HG03045 (cell line): ENCODE measurements at regions not wholly inside any gene's neighbourhood (a gene's known extent, or its start where the extent isn't known, plus 50 kb on each side); places are given as distances from the start of the nearest gene placed in this dataset.

Experiments used
- ATAC-seq: cut with Tn5 transposase; IDR thresholded peaks from one replicate; pipeline ENCODE4 v1.9.1; 2021; ENCODE audit warnings: mild to moderate bottlenecking, moderate library complexity; ENCODE audit not compliant: unreplicated experiment

DNA sequence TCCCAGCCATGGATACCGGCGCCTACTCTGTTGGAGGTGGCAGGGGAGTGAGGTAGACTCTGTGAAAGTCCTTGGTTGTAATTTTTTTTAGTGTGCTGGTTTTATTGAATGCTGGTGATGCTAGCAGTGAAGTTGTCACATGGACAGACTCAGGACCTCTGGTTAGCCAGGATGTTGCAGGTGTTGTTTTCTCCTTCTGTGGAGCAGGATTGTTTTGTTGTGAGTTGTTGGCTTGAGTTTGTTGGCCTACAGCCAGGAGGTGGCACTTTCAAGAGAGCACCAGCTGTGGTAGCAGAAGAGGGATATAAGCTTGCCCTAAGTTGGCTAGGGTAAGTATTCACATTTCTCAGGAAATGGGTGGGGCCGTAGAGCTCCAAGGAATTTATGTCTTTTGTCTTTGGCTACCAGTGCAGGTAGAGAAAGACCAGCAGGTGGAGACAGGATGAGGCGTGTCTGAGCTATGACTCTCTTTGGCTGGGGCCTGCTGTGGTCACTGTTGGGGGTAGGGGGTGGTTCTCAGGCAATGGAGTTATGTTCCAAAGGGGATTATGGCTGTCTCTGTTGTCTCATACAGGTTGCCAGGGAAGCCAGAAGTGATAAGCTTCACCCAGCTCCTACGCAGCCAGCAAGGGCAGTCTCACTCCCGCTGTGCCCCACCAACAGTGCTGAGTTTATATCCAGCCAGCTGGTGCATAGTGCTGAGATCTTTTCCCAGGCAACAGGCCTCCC is 248.7 kb downstream of the TAF11L14 start:
- ATAC-seq: no peak

DNA sequence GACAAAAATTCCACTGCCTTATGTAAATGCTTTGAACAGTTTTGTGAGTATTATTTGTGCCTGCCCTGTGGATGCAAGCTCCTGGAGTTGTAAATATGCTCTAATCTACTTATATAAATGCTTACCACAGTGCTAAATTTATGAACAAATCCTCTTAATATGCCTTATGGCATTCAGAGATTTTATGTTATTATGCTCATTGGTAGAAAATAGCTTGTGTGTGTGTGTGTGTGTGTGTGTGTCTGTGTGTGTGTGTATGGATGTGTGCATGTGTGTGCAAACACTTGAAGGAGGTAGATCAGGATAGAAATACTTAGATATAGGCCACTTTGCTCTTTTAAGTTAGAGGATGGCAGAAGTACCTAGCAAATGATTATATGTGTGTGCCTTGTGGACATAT is 253.9 kb downstream of the TAF11L14 start:
- no peak for ATAC-seq

DNA sequence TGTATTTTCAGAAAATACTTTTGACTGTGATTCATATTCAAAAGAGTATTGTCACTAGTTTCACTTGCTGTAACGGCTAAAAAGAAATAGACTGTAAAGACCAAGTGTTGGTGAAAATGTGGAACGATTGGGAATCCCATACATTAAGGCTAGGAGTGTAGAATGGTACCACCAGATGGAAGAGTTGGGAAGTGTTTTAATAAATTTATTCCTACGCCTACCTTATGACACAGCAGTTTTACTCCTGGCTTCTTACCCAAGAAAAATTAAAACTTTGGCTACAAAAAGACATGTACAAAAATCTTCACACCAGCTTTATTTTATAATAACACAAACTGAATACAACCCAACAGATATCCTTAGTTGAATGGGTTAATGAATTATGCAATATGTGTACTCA is 256.2 kb downstream of the TAF11L14 start:
- no peak for ATAC-seq

DNA sequence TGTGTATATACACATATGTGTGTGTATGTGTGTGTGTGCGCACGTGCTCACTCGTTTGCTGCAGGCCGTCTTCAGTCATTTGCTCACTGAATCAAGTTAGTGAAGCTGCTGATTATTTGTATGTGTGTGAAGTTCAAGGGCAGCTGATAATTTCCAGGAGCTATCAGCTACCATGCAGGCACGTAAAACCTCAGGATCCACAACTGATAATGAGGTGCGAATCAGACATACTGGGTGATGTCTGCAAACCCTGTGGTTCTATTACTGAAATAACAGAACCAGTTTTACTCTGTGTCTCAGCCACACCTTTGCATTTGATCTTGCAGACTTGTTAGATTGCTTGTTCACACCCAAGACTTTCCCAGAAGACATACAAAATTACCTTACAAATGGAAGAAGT is 257.6 kb downstream of the TAF11L14 start:
- ATAC-seq: no peak

DNA sequence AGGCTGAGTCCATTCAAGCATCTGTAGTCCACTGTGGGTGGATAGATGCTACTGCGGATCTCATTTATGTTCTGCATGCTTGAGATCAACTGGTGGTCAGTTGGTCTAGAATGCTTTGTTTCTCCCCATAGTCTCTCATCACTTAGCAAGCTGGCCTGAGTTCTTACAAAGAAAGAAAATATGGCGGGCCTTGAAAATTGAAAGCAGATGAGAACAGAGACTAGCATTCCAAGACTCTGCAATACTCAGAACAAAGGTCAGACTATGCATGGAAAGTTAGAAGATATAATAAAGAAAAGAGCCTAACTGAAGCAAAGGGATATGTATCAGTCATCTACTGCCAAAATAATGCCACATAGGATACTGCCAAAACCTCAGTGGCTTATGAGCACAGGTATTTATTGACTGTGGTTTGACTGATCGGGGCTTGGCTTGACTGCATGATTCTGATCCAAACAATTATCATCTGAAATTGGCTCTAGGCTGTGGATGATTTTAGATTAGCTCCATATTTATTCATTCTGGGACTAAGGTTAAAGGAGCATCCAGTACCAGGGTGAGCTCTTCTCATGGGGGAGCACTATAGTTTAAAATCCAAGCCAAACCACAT is 258.9 kb downstream of the TAF11L14 start:
- ATAC-seq: no peak

DNA sequence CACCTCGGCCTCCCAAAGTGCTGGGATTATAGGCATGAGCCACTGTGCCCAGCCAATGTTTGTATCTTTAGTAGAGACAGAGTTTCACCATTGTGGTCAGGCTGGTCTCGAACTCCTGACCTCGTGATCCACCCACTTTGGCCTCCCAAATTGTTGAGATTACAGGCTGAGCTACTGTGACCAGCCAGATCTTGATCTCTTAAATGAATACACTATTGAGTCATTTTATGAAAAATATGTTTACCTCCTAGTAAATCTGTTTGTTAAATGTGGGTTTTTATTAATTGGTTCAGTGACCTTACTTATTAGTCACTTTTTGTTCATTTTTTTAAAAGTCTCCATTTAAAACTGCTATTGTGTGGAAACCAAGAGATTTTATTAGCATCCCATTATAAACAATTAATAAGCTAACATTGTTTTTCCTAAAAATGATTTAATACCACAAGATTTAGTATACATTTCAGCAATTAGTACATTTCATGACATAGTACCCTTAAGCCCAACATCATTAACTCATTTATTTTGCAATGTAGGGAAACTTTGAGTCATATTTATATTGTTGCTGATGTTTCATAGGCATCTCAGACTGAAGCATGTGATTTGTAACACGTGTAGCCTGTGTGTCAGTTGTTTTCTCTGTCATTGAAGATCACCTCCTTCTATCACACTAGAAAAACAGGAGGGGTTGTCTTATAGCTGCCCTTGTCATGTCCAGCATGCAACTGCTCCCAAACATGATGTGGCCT is 261.2 kb downstream of the TAF11L14 start:
- no peak for ATAC-seq

DNA sequence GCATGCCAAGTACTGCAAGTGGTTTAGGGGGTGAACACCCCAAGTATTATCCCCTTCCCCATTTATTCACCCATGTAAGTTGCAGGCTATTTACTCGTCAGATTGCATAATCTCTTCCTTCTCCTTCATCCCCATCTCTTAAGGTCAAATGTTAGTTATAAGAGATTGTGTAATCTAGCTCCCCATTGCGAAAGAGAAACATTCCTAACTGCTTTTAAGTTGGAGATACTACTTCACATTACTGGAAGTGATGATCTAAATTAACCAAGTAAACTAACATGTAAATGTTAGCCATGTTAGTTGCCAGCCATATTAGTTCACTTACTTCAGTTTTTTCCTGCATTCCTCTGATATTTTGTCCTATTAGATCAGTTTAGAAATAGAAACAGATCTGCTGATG is 262.3 kb downstream of the TAF11L14 start:
- ATAC-seq: no peak

DNA sequence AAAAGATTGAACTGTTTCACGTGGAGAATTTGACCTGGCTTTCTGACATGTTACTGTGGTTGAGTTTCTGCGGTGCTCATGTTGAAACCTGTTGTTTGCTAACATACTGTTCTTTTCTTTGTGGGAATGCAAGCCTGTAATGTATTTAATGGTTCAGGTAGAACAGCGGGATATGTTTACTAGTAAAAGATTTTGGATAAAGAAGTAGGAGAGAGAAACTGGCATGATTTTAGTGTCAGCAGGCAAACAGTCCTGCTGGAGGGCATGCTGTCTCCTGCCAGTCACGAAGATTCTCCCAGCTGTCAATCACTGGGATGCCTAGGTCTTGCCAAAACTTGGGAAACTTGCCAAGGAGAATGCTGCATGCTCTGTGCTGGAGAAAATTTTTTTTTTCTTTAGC is 263.5 kb downstream of the TAF11L14 start:
- no peak for ATAC-seq

DNA sequence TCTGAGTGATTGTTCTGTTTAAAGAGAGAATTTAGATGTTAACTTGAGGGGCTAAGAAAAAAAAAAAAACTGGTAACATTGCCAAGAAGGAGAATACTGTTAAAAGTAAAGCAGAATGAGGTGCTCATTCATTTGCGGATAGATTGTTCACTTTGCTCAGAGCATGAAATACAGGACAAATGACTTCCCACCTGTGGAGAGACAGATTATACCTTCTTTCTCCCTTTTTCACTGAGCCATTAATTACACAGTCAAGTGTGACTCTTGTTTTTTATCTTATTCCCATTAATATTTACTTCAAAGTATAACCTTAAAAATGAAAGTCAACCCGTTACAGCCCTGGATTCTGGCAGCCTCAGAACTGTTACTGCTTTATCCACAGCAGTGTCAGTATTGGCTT is 264.5 kb downstream of the TAF11L14 start:
- no peak for ATAC-seq

DNA sequence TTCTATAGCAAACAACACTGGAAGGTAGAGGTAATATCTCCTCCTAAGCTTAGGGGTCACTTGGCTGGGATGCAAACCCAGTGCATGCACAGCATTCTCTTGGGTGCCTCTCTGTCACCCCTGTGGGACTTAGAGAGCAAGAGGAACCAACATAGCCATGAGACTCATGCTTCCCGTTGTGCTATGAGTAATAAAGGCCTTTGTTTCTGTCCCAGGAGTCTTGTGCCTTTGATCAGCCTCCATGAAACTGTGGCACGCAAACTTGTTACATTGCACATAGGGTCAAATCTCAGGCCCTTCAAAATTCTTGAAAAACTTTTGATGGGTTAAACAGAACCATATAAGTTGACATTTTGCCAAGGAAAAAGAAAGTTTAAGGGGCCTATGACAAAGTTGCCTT is 272.8 kb downstream of the TAF11L14 start:
- ATAC-seq: no peak

DNA sequence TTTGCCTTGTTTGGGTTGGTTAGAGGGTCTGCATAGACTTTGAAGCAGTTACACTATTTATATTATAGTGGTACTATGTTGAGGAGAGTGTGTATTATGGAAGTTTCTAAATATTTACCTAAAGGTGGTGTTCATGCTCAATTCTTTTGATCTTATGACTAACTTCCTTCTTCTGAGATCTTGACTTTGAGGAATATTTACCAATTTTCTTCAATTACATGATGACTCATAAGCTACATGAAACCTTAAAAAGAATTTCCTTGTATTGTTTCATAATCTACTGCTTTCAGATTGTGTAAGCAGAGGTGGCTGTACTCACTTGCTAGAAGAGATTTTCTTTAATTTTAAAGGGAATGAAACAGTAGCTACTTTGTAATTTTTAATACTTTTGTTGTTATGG is 276.1 kb downstream of the TAF11L14 start:
- ATAC-seq: no peak

DNA sequence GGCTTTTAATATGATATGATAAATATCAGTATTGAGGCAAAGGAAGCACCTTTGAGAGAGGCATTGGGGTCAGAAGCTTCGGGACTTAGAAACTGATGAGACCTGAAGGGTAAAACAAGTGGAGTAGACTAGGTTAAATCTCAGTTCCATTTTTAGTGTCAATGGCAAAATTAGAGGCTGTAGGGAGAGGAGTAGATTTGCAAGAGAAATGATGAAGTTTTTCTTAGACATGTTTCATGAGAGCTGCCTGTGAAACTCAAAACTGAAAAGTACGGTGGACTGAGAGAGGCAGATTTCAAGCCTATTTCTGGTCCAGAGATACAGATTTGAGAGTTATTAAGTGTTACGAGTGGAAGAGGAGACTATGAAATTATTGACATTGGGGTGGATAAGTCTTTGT is 278.5 kb downstream of the TAF11L14 start:
- ATAC-seq: no peak

DNA sequence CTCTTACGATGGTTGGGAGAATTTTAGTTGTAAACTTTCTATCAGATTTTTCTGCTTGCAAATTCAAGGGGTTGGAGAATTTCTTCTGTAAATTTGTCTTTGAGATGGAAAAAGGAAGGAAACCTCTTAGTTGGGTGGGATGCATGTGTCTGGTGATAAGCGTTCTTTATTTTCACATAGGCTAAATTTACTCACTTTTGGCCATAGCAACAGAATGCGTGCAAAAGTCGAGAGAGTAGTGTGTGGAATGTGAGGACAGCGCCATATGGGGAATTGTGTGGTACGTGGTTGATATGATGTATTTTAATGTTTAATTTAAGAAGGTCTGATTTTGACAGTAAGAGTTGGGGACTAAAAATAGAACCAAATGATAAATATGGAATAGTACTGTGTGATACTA is 282.2 kb downstream of the TAF11L14 start:
- ATAC-seq: no peak

DNA sequence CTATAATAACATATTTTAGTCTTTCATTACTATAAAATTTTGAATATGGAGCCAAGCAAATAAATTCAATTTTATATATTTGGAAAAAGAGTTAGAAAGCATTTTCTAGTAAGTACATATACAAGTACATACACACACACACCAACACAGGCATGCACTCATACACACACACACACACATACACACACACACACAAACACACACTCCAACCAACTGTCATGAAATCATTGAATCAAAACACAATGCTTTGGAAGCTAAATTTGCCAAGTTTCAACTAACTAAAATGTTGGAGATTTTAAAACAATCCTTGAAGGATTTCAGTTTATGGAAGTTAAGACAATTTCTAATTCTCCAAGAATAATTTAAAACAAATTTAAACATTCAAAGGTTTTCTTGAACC is 283.2 kb downstream of the TAF11L14 start:
- ATAC-seq: no peak

DNA sequence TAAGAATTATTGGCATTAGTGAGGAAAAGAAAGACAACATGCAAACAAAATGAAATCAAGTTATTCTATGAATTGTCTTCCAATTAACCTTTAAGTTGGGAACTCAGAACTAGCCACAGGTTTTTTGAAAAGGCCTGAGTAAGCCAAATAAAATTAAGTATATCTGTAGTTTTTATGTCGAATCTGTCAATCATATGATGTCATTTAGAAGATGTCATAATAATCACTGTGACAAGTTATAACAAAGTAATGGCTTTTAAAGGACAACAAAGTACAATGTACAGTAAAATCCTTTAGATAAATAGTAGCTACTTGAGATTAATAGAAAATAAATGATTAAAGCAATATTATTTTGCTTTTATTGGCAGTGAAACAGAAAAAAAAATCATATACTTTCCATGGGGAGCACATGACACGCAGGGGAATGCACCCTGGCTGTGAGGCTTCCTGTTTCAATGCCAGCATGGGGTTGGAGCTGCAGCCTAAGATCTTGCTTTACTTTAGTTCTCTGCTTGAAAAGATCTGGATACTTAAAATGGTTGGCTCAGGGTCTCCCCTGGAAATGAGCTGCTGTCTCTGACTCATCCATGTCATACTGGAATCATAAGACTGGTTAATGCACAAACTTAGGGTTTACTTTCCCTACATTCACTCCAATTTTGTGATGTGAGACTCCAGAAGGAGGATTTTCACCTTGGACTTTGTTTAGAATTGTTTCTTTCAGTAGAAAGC is 284.3 kb downstream of the TAF11L14 start:
- no peak for ATAC-seq

DNA sequence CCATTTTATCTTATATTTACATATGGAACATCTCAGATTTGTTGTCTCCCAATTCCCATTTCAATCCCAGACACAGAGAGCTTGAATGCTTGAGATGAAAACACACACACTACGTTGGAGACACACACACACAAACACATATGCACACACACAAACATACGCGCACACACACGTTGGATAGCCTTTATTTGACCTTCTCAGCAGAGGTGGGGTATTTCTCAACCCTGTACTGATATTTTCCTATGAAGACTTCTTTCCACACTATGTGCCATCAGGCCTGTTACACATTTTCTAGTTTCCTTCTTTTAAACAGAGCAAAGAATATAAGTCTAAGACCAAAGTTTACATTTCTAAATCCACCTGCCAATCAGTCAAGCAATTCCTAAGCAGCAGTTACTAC is 291.0 kb downstream of the TAF11L14 start:
- no peak for ATAC-seq

DNA sequence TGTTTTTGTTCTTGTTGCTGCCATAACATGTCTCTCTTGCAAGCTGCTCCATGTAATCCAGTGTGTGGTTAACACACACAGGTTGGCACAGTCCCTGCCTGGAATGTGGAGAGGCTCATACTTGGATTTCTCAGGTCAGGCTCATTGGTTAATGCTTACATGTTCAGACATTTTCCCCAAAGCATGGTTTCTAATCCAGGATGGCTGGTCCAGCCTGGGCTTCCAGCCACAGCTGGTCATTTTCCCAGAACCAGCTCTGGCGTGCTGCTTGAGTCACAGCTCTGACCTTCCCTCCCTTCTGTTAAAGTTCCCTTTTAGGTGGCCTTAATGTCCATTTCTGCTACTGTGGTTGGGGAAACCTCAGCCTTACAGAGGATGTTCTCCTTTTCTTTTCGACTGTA is 294.3 kb downstream of the TAF11L14 start:
- no peak for ATAC-seq

DNA sequence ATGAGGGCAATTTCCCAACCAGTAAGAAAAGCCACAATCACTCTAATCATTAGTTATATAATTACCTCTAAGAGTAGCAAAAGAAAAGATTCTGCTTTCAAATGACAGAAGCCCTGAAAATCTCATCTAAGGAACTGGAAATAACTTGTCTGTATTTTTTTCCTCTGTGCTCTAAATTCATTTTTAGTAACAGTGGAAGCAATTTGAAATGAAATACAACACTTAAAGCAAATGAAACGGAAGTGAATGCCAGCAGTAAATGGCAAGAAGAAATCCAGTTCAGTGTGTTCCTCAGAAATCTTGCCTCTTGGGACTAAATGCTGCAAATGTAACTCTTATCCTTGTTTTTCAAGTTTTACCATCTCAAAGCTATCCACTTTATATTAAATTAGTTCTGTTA is 294.9 kb downstream of the TAF11L14 start:
- no peak for ATAC-seq

DNA sequence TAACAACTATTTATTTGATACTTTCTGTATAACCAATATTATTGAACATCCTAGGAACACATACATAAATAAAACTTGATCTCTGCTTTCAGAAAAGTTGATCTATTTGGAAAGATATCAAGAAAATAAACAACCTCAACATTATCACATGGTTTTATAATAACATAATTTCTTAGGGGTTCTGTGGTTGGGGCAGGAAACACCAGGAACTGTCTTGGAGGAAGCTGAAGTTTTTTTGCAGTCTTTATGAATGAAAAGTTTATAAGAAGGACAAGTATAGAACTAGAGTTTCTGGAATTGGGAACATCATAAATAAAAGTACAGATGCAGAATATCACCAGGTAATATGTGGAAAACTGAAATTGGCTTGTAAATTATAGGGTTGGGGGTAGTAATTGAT is 296.1 kb downstream of the TAF11L14 start:
- no peak for ATAC-seq

DNA sequence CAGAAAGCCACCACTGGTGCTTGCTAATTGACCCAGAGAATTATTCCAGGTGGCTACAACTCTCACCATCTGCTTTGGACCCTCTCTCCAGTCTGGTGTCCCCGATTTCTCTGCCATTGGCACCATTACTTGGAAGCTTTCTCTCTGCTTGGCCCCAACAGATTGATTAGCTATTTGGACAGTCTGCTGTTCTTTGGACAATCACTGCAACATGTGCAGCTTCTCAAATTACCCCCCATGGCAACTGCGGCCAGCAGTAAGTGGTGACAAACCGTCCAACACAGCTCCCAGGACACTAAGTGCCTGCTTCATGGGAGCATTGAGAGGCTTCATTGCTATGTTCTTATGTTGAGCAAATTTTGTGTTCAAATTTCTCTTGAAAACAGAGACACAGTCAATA is 309.8 kb downstream of the TAF11L14 start:
- ATAC-seq: no peak

DNA sequence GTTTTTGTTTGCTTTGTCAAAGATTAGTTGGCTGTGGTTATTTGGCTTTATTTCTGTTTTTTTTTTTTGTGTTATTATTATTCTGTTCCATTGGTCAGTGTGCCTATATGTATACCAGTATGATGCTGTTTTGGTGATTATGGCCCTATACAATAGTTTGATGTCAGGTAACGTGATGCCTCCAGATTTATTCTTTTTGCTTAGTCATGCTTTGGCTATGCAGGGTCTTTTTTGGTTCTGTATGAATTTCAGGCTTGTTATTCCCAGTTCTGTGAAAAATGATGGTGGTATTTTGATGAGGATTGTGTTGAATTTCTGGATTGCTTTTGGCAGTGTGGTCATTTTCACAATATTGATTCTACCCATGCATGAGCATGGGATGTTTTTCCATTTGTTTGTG is 312.8 kb downstream of the TAF11L14 start:
- no peak for ATAC-seq
